H9 (cell line): ENCODE measurements at regions not wholly inside any gene's neighbourhood (a gene's known extent, or its start where the extent isn't known, plus 50 kb on each side); places are given as distances from the start of the nearest gene placed in this dataset.
A peak's percentile ranks its signal among the peaks of the same experiment; 100 is the strongest.

Experiments
- DNase-seq: peaks from one replicate; pipeline ENCODE4 v3.0.0-alpha.2; 2017
- H2AFZ ChIP-seq: one replicate; pipeline ENCODE4 v1.6.1; 2013; ENCODE audit warnings: mild to moderate bottlenecking, low read length, control low read depth, moderate library complexity
- H2AK5ac ChIP-seq: 2 replicates; pipeline ENCODE4 v1.6.1; 2013; ENCODE audit warnings: low read length, control low read depth, mixed read lengths; ENCODE audit not compliant: insufficient read length
- H2BK120ac ChIP-seq: one replicate; pipeline ENCODE4 v1.6.1; 2013; ENCODE audit warnings: low read depth, mild to moderate bottlenecking, low read length, control low read depth, inconsistent platforms; ENCODE audit not compliant: poor library complexity, severe bottlenecking
- H2BK12ac ChIP-seq: 2 replicates; pipeline ENCODE4 v1.6.1; 2013; ENCODE audit warnings: low read length, control low read depth, mixed read lengths, low read depth; ENCODE audit not compliant: insufficient read length
- H2BK15ac ChIP-seq: 2 replicates; pipeline ENCODE4 v1.6.1; 2013; ENCODE audit warnings: low read depth, low read length, control low read depth
- H2BK20ac ChIP-seq: one replicate; pipeline ENCODE4 v1.6.1; 2013; ENCODE audit warnings: low read depth, mild to moderate bottlenecking, low read length, control low read depth, inconsistent platforms; ENCODE audit not compliant: poor library complexity, severe bottlenecking
- H2BK5ac ChIP-seq: 2 replicates; pipeline ENCODE4 v1.6.1; 2013; ENCODE audit warnings: low read length, control low read depth, mixed read lengths; ENCODE audit not compliant: insufficient read length
- H3K14ac ChIP-seq: 2 replicates; pipeline ENCODE4 v1.6.1; 2013; ENCODE audit warnings: low read length, control low read depth; ENCODE audit not compliant: insufficient read depth
- H3K18ac ChIP-seq: 2 replicates; pipeline ENCODE4 v1.6.1; 2013; ENCODE audit warnings: low read depth, mild to moderate bottlenecking, mixed read lengths, low read length, control low read depth; ENCODE audit not compliant: insufficient read length
- H3K23ac ChIP-seq: 2 replicates; pipeline ENCODE4 v1.6.1; 2013; ENCODE audit warnings: low read length, control low read depth, mixed read lengths, low read depth; ENCODE audit not compliant: insufficient read length
- H3K23me2 ChIP-seq: 2 replicates; pipeline ENCODE4 v1.6.1; 2013; ENCODE audit warnings: low read depth, mild to moderate bottlenecking, mixed read lengths, low read length, control low read depth; ENCODE audit not compliant: insufficient read length, poor library complexity, severe bottlenecking
- H3K27ac ChIP-seq: 2 replicates; pipeline ENCODE4 v1.5.1; 2013; ENCODE audit warnings: low read length, control low read depth, mixed read lengths, low read depth; ENCODE audit not compliant: insufficient read length
- H3K27me3 ChIP-seq: 2 replicates; pipeline ENCODE4 v1.6.1; 2013; ENCODE audit warnings: low read length, control low read depth, inconsistent platforms; ENCODE audit not compliant: insufficient read depth
- H3K4ac ChIP-seq: 2 replicates; pipeline ENCODE4 v1.6.1; 2013; ENCODE audit warnings: low read depth, mild to moderate bottlenecking, control low read depth, inconsistent platforms, low read length, moderate library complexity
- H3K4me1 ChIP-seq: 2 replicates; pipeline ENCODE4 v1.6.1; 2013; ENCODE audit warnings: low read length, control low read depth, inconsistent platforms; ENCODE audit not compliant: insufficient read depth
- H3K4me2 ChIP-seq: 2 replicates; pipeline ENCODE4 v1.6.1; 2013; ENCODE audit warnings: low read length, control low read depth, mixed read lengths; ENCODE audit not compliant: insufficient read length, insufficient read depth
- H3K56ac ChIP-seq: 2 replicates; pipeline ENCODE4 v1.6.1; 2013; ENCODE audit warnings: low read depth, mild to moderate bottlenecking, mixed read lengths, low read length, control low read depth; ENCODE audit not compliant: insufficient read length
- H3K79me1 ChIP-seq: 2 replicates; pipeline ENCODE4 v1.6.1; 2013; ENCODE audit warnings: low read depth, mild to moderate bottlenecking, moderate library complexity, low read length, control low read depth, inconsistent platforms; ENCODE audit not compliant: insufficient read depth, poor library complexity, severe bottlenecking
- H3K79me2 ChIP-seq: 2 replicates; pipeline ENCODE4 v1.6.1; 2013; ENCODE audit warnings: low read length, control low read depth, inconsistent platforms; ENCODE audit not compliant: insufficient read depth
- H3K9ac ChIP-seq: 2 replicates; pipeline ENCODE4 v1.6.1; 2013; ENCODE audit warnings: low read length, control low read depth, mixed read lengths; ENCODE audit not compliant: insufficient read length; ENCODE audit errors: extremely low read depth
- H3K9me3 ChIP-seq: one replicate; pipeline ENCODE4 v1.6.1; 2013; ENCODE audit warnings: low read depth, low read length, inconsistent platforms; ENCODE audit not compliant: control insufficient read depth
- H3T11ph ChIP-seq: one replicate; pipeline ENCODE4 v1.6.1; 2013; ENCODE audit warnings: mild to moderate bottlenecking, low read length, control low read depth, inconsistent platforms
- H4K20me1 ChIP-seq: one replicate; pipeline ENCODE4 v1.6.1; 2013; ENCODE audit not compliant: control insufficient read depth, insufficient read length, insufficient read depth
- H4K5ac ChIP-seq: 2 replicates; pipeline ENCODE4 v1.6.1; 2013; ENCODE audit warnings: low read depth, mild to moderate bottlenecking, mixed read lengths, low read length, control low read depth; ENCODE audit not compliant: insufficient read length
- H4K8ac ChIP-seq: replicated peaks from 2 replicates; pipeline ENCODE4 v1.6.1; 2013; ENCODE audit warnings: low read length, control low read depth, mixed read lengths, low read depth; ENCODE audit not compliant: insufficient read length
- H4K91ac ChIP-seq: 2 replicates; pipeline ENCODE4 v1.6.1; 2013; ENCODE audit warnings: low read depth, mild to moderate bottlenecking, moderate library complexity, mixed read lengths, low read length, control low read depth; ENCODE audit not compliant: insufficient read length
- H3K27ac Mint-ChIP-seq, 3 experiments: 2 replicates in 2 of 3; 3 replicates in 1 of 3; pipeline ENCODE4 v1.8.0; 2020 to 2021; ENCODE audit warnings: mixed read lengths in 3 of 3, mild to moderate bottlenecking in 1 of 3, moderate library complexity in 1 of 3
- H3K27me3 Mint-ChIP-seq: 2 replicates; pipeline ENCODE4 v1.8.0; 2021; ENCODE audit warnings: low read depth, mild to moderate bottlenecking, moderate library complexity, mixed read lengths
- H3K36me3 Mint-ChIP-seq, 3 experiments: 2 replicates in 2 of 3; 3 replicates in 1 of 3; pipeline ENCODE4 v1.8.0; 2020 to 2021; ENCODE audit warnings: low read depth in 3 of 3, mixed read lengths in 3 of 3; ENCODE audit not compliant: insufficient read depth in 1 of 3
- H3K4me1 Mint-ChIP-seq, 2 experiments: 2 replicates each; pipeline ENCODE4 v1.8.0; 2020; ENCODE audit warnings: mixed read lengths in 2 of 2
- H3K4me3 Mint-ChIP-seq, 2 experiments: 2 replicates in 1 of 2; 3 replicates in 1 of 2; pipeline ENCODE4 v1.8.0; 2020 to 2021; ENCODE audit warnings: mild to moderate bottlenecking in 2 of 2, mixed read lengths in 2 of 2, moderate library complexity in 1 of 2
- H3K9me3 Mint-ChIP-seq, 2 experiments: 2 replicates in 1 of 2; 3 replicates in 1 of 2; pipeline ENCODE4 v1.8.0; 2020; ENCODE audit warnings: mild to moderate bottlenecking in 2 of 2, mixed read lengths in 2 of 2, moderate library complexity in 1 of 2
- CTCF ChIP-seq: fragments of 200-600 bp; sonication (generic); conservative IDR thresholded peaks from 3 replicates; pipeline ENCODE4 v1.8.0; 2021; ENCODE audit warnings: antibody characterized with exemption, mild to moderate bottlenecking

- Histone ChIP-seq H3K23me2 (no peaks in the 10 kb centered on the region), H3K4ac (no peak overlapping the region), H2AK5ac (no peak overlapping the region), H3K56ac (no peak overlapping the region), H3K27me3 (no peaks in the 10 kb centered on the region), H3K9me3 (peaks cover 7% of the 10 kb centered on the region), H2BK5ac (no peak overlapping the region), H3K23ac (no peak overlapping the region), H4K20me1 (no peaks in the 10 kb centered on the region), H3K4me1 (no peaks in the 10 kb centered on the region), H3K14ac (no peak overlapping the region), H3K79me2 (no peaks in the 10 kb centered on the region), H3T11ph (no peak overlapping the region), H3K27ac (no peak overlapping the region), H2BK20ac (no peak overlapping the region), H4K8ac (no peak overlapping the region), H3K18ac (no peak overlapping the region), H3K9ac (no peak overlapping the region), H2AFZ (no peak overlapping the region), H2BK120ac (no peak overlapping the region), H3K79me1 (peaks cover 3% of the 10 kb centered on the region), H4K5ac (no peak overlapping the region), H3K4me2 (no peak overlapping the region), H4K91ac (no peak overlapping the region), H2BK15ac (no peak overlapping the region), H2BK12ac (no peak overlapping the region)
- DNase-seq = no peak
- Mint-ChIP-seq H3K4me3 (no peak overlapping the region), H3K27me3 (no peaks in the 10 kb centered on the region), H3K27ac (peak overlapping the region in 1 of 3 experiments; percentile 30; a peak in 1 of 7 replicates), H3K36me3 (peaks cover 2 to 24% (median 18%) of the 10 kb centered on the region in 3 experiments; a peak in 5 of 7 replicates), H3K4me1 (peaks cover 4 to 5% of the 10 kb centered on the region in 2 experiments; a peak in 3 of 4 replicates), H3K9me3 (peaks cover 4% of the 10 kb centered on the region in 2 experiments; a peak in 3 of 5 replicates)
- no peak for TF ChIP-seq CTCF
Observed at GRCh38 chr7:13713092-13713491, 276.4 kb downstream of the ETV1 start.
